Gastrocnemius medialis (tissue), 4 donors: ENCODE measurements at regions not wholly inside any gene's neighbourhood (a gene's known extent, or its start where the extent isn't known, plus 50 kb on each side); places are given as distances from the start of the nearest gene placed in this dataset.

ENCODE experiments used
- ATAC-seq, 2 donors: fragments of 150-250 bp; one replicate each; pipeline ENCODE4 v1.9.1; 2016
- DNase-seq, 2 donors: peaks; one replicate each; pipeline ENCODE4 v3.0.0-alpha.2; 2019
- H3K27ac ChIP-seq, 4 donors: fragments of 200-600 bp; sonication (generic); 1 replicate in 1 of 4; 2 replicates in 3 of 4; pipeline ENCODE4 v1.5.1; 2016 to 2018; ENCODE audit warnings: mild to moderate bottlenecking in 2 of 4, moderate library complexity in 1 of 4
- H3K27me3 ChIP-seq, 3 donors: fragments of 200-600 bp; sonication (generic) in 2 of 3; 1 replicate in 1 of 3; 2 replicates in 2 of 3; pipeline versions ENCODE4 v1.5.1 to v1.6.0; 2016 to 2019; ENCODE audit warnings: mild to moderate bottlenecking in 1 of 3, moderate library complexity in 1 of 3
- H3K36me3 ChIP-seq, 2 donors: fragments of 200-600 bp; sonication (generic) in 1 of 2; one replicate each; pipeline ENCODE4 v1.5.1; 2017 to 2018
- H3K4me1 ChIP-seq, 2 donors: fragments of 200-600 bp; sonication (generic) in 1 of 2; one replicate each; pipeline ENCODE4 v1.5.1; 2016 to 2017; ENCODE audit warnings: mild to moderate bottlenecking in 2 of 2
- H3K4me3 ChIP-seq, 4 donors: fragments of 200-600 bp; sonication (generic) in 3 of 4; 1 replicate in 1 of 4; 2 replicates in 3 of 4; pipeline ENCODE4 v1.5.1; 2016 to 2019; ENCODE audit warnings: mild to moderate bottlenecking in 2 of 4
- H3K9me3 ChIP-seq, 3 donors: fragments of 200-600 bp; sonication (generic) in 2 of 3; 1 replicate in 1 of 3; 2 replicates in 2 of 3; pipeline ENCODE4 v1.5.1; 2016 to 2019
- CTCF ChIP-seq, 5 experiments: fragments of 450-650 bp in 3 of 5; fragments of 200-600 bp in 2 of 5; sonication (generic) in 2 of 5; IDR thresholded peaks in 4 of 5; conservative IDR thresholded peaks in 1 of 5; 1 replicate in 4 of 5; 2 replicates in 1 of 5; pipeline ENCODE4 v1.5.1; 2016 to 2019; ENCODE audit warnings: antibody characterized with exemption in 5 of 5, mild to moderate bottlenecking in 3 of 5, moderate library complexity in 3 of 5
- POLR2A ChIP-seq, 2 donors: fragments of 450-650 bp; IDR thresholded peaks; one replicate each; pipeline ENCODE4 v1.6.1; 2017; ENCODE audit warnings: antibody characterized with exemption in 2 of 2, mild to moderate bottlenecking in 2 of 2, moderate library complexity in 2 of 2
- in situ Hi-C, 4 donors: fragments of 200-750 bp; cut with MboI; loops; one replicate each; pipeline versions ENCODE4 v1.15.0 to v1.8.0; 2017; ENCODE audit warnings: low sequenced_read_pairs in 4 of 4
- intact Hi-C: fragments of 100-400 bp; cut with DNase I; formaldehyde crosslinking; loops from one replicate; pipeline ENCODE4 v1.15.1; 2023; ENCODE audit warnings: low total_unique reads

- DNase-seq, result no peak
- Histone ChIP-seq H3K9me3 (no peaks in the 10 kb centered on the region), H3K4me3 (no peak overlapping the region), H3K4me1 (no peaks in the 10 kb centered on the region), H3K27me3 (no peaks in the 10 kb centered on the region), H3K36me3 (no peaks in the 10 kb centered on the region), H3K27ac (no peak overlapping the region)
- no peak for TF ChIP-seq POLR2A (IDR thresholded peaks at IDR 0.05)
- no peak for TF ChIP-seq CTCF (IDR thresholded peaks at IDR 0.05 in 4 of 5, conservative IDR thresholded peaks at IDR 0.05 in 1 of 5)
- intact Hi-C loops, result no loop called here
- in situ Hi-C loops, result no loop called here
- no peak for ATAC-seq
Measured at GRCh38 chr17:70661342-70662222, 492.2 kb downstream of the KCNJ2 start.

GRCh38 chr17:70668276-70668937 lies 499.1 kb downstream of the KCNJ2 start:
- ATAC-seq (no peak), DNase-seq (no peak)
- H3K4me3 ChIP-seq, result no peak overlapping the region
- intact Hi-C loops, result no loop called here
- H3K9me3 ChIP-seq, result no peaks in the 10 kb centered on the region
- no peaks in the 10 kb centered on the region for H3K4me1 ChIP-seq
- H3K27ac ChIP-seq, result no peak overlapping the region
- H3K27me3 ChIP-seq, result no peaks in the 10 kb centered on the region
- in situ Hi-C loops, result no loop called here
- TF ChIP-seq CTCF (IDR thresholded peaks at IDR 0.05 in 4 of 5, conservative IDR thresholded peaks at IDR 0.05 in 1 of 5) (no peak), POLR2A (IDR thresholded peaks at IDR 0.05) (no peak)
- H3K36me3 ChIP-seq, result no peaks in the 10 kb centered on the region

- TF ChIP-seq CTCF (IDR thresholded peaks at IDR 0.05 in 4 of 5, conservative IDR thresholded peaks at IDR 0.05 in 1 of 5) (no peak), POLR2A (IDR thresholded peaks at IDR 0.05) (no peak)
- intact Hi-C loops, result no loop called here
- ATAC-seq, result no peak
Measured at GRCh38 chr17:70668938-70669778, 499.8 kb downstream of the KCNJ2 start.

GRCh38 chr17:70674061-70674460 lies 504.7 kb downstream of the KCNJ2 start:
- TF ChIP-seq POLR2A (IDR thresholded peaks at IDR 0.05) (no peak), CTCF (IDR thresholded peaks at IDR 0.05 in 4 of 5, conservative IDR thresholded peaks at IDR 0.05 in 1 of 5) (no peak)
- in situ Hi-C loops (no loop called here), intact Hi-C loops (no loop called here)
- H3K27ac ChIP-seq, result no peak overlapping the region
- DNase-seq (no peak), ATAC-seq (no peak)
- no peaks in the 10 kb centered on the region for H3K9me3 ChIP-seq
- H3K27me3 ChIP-seq, result no peaks in the 10 kb centered on the region
- H3K4me3 ChIP-seq, result no peak overlapping the region
- H3K36me3 ChIP-seq, result no peaks in the 10 kb centered on the region
- H3K4me1 ChIP-seq, result no peaks in the 10 kb centered on the region

More at GRCh38 chr17:70668938-70669778, 499.8 kb downstream of the KCNJ2 start:
- Histone ChIP-seq H3K4me1 (no peaks in the 10 kb centered on the region), H3K36me3 (no peaks in the 10 kb centered on the region), H3K9me3 (no peaks in the 10 kb centered on the region), H3K27ac (no peak overlapping the region), H3K4me3 (no peak overlapping the region), H3K27me3 (no peaks in the 10 kb centered on the region)
- in situ Hi-C loops, result no loop called here
- DNase-seq, result no peak
